A549 (cell line): ENCODE measurements at regions not wholly inside any gene's neighbourhood (a gene's known extent, or its start where the extent isn't known, plus 50 kb on each side); places are given as distances from the start of the nearest gene placed in this dataset.

Experiments
- ATAC-seq, 2 experiments: fragments of 200-7000 bp in 1 of 2; fragments of >200 bp in 1 of 2; cut with Nextera tagmentation in 1 of 2; cut with Tn5 transposase in 1 of 2; 3 replicates each; pipeline versions ENCODE4 v1.8.0 to v1.9.1; 2018 to 2020; ENCODE audit warnings: mild to moderate bottlenecking in 1 of 2, moderate library complexity in 1 of 2
- CTCF ChIA-PET: fragments of 300-600 bp; sonication (Branson Sonifier 250); formaldehyde crosslinking; extraction: SDS; loops from one replicate; lab custom pipeline; 2021; ENCODE audit warnings: antibody characterized with exemption, inconsistent platforms; lab: Yijun Ruan, JAX
- POLR2A ChIA-PET: fragments of 350-600 bp; formaldehyde crosslinking; extraction: SDS; loops from one replicate; lab custom pipeline; 2021; ENCODE audit warnings: antibody characterized with exemption, inconsistent platforms; lab: Yijun Ruan, JAX
- DNase-seq, 2 experiments: peaks; one replicate each; pipeline versions ENCODE4 v3.0.0 to v3.0.0-alpha.2; 2011 to 2016; ENCODE audit warnings: low read depth in 1 of 2, low spot score in 1 of 2
- FAIRE-seq: peaks from 2 replicates; lab custom pipeline; 2011; peaks lifted over from hg19 to GRCh38; lab: Jason Lieb, UNC
- H3K27ac ChIP-seq, 2 experiments: fragments of >200 bp; sonication (Bioruptor Twin); formaldehyde crosslinking; 3 replicates each; pipeline ENCODE4 v1.5.1; 2016 to 2017
- H3K4me1 ChIP-seq: fragments of >200 bp; sonication (Bioruptor Twin); formaldehyde crosslinking; 3 replicates; pipeline ENCODE4 v1.6.1; 2016
- H3K4me2 ChIP-seq: fragments of >200 bp; sonication (Bioruptor Twin); formaldehyde crosslinking; 3 replicates; pipeline ENCODE4 v1.6.1; 2016
- H3K4me3 ChIP-seq: fragments of >200 bp; sonication (Bioruptor Twin); formaldehyde crosslinking; 3 replicates; pipeline ENCODE4 v1.5.1; 2016
- H3K9me3 ChIP-seq: fragments of >200 bp; sonication (Bioruptor Twin); formaldehyde crosslinking; 3 replicates; pipeline ENCODE4 v1.6.1; 2016
- CEBPB ChIP-seq, 2 experiments: fragments of >200 bp in 1 of 2; sonication (Bioruptor Twin) in 1 of 2; formaldehyde crosslinking in 1 of 2; IDR thresholded peaks; 2 replicates each; pipeline ENCODE4 v1.6.1; 2012 to 2016
- CHD4 ChIP-seq: fragments of 200-600 bp; sonication (generic); IDR thresholded peaks from 2 replicates; pipeline ENCODE4 v1.6.1; 2016; ENCODE audit warnings: antibody characterized with exemption, mild to moderate bottlenecking, borderline replicate concordance
- EHF ChIP-seq: fragments of 250-450 bp; sonication (Bioruptor Pico); IDR thresholded peaks from 2 replicates; pipeline ENCODE4 v1.5.0; 2020; ENCODE audit warnings: mild to moderate bottlenecking
- FOSL2 ChIP-seq, 2 experiments: fragments of 450-650 bp in 1 of 2; fragments of >200 bp in 1 of 2; sonication (Bioruptor Twin) in 1 of 2; formaldehyde crosslinking; IDR thresholded peaks; 2 replicates each; pipeline versions ENCODE4 v1.5.0 to v1.6.1; 2016 to 2020; ENCODE audit warnings: mild to moderate bottlenecking in 1 of 2, moderate library complexity in 1 of 2
- GATA3 ChIP-seq: IDR thresholded peaks from 2 replicates; pipeline ENCODE4 v1.6.1; 2012; ENCODE audit warnings: borderline replicate concordance
- HDAC2 ChIP-seq: fragments of 200-600 bp; sonication (generic); IDR thresholded peaks from 2 replicates; pipeline ENCODE4 v1.6.1; 2016
- JUNB ChIP-seq: fragments of >200 bp; sonication (Bioruptor Twin); formaldehyde crosslinking; IDR thresholded peaks from 2 replicates; pipeline ENCODE4 v1.6.1; 2016
- RARB ChIP-seq: fragments of 250-450 bp; sonication (Bioruptor Pico); IDR thresholded peaks from 2 replicates; pipeline ENCODE4 v1.8.0; 2021; ENCODE audit warnings: mild to moderate bottlenecking, moderate library complexity
- SREBF2 ChIP-seq: fragments of 450-650 bp; IDR thresholded peaks from 2 replicates; pipeline ENCODE4 v1.6.1; 2014; ENCODE audit warnings: mild to moderate bottlenecking, moderate library complexity
- TFCP2L1 ChIP-seq: fragments of 250-450 bp; sonication (Bioruptor Pico); IDR thresholded peaks from 2 replicates; pipeline ENCODE4 v1.5.0; 2021; ENCODE audit warnings: mild to moderate bottlenecking
- ZC3H11A ChIP-seq: fragments of 450-650 bp; IDR thresholded peaks from 2 replicates; pipeline ENCODE4 v1.6.1; 2014; ENCODE audit warnings: antibody characterized with exemption, mild to moderate bottlenecking
- ZFP36 ChIP-seq: fragments of 450-650 bp; IDR thresholded peaks from 2 replicates; pipeline ENCODE4 v1.6.1; 2014; ENCODE audit warnings: borderline replicate concordance; ENCODE audit not compliant: partially characterized antibody
- WGBS: methylation state at CpG from one replicate; pipeline ENCODE4 v1.1.6; 2017; ENCODE audit errors: missing lambda C conversion rate; 5-methylcytosine and 5-hydroxymethylcytosine counted together
- TF ChIP-seq, protein P1 (sequence below): fragments of >200 bp; sonication (Bioruptor Twin); formaldehyde crosslinking; IDR thresholded peaks from 3 replicates; pipeline ENCODE4 v1.6.1; 2016
- TF ChIP-seq, protein P2 (sequence below): IDR thresholded peaks from 2 replicates; pipeline ENCODE4 v1.6.1; 2012
- TF ChIP-seq, protein P3 (sequence below): fragments of 150-350 bp; IDR thresholded peaks from 2 replicates; pipeline ENCODE4 v1.6.1; 2014; ENCODE audit warnings: low read depth, mild to moderate bottlenecking, low read length
- TF ChIP-seq, protein P4 (sequence below): fragments of 250-450 bp; sonication (Bioruptor Pico); IDR thresholded peaks from 2 replicates; pipeline ENCODE4 v1.5.0; 2021; ENCODE audit warnings: mild to moderate bottlenecking, moderate library complexity, borderline replicate concordance

DNA sequence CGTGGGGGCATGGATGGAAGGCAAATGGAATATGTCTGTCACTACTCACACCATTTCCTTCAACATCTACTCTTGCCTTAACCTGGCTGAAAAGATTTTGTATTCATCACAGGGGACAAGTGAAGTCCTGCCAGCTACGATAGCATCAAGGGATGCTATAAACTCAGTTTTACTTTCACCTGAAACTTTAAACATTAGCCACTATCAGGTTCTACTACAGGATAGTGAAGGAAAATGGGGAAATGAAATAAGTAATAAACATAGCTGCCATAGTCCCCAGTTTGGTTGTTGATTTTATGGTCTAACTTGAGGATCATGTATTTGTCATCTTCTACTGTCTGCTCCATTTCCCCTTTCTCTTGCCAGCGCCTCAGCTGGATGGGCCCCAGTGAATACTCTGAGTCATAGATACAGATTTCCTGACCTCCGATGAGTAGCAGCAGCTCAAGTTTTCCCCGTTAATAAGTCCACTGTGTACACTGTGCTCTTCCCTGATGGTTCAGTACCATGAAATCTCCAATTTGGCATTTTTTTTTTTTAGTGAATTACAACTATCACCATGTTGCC lies 338.2 kb upstream of the SLCO3A1 start:
- Histone ChIP-seq H3K4me3 (no peak overlapping the region), H3K27ac (peak overlapping the region; percentile 57 to 67; a peak in 5 of 6 replicates), H3K4me1 (peaks cover 20% of the 10 kb centered on the region), H3K4me2 (peak overlapping the region; percentile 48), H3K9me3 (no peaks in the 10 kb centered on the region)
- POLR2A ChIA-PET = interaction anchor here (1.0 to 1.5 kb wide), 2 partner anchors 21 to 59 kb away, joined by 3 read pairs; no protein-coding TSS in a partner anchor
- 24% methylated on average over 5 of the region's 5 CpGs for WGBS
- CTCF ChIA-PET = interaction anchor here (0.8 to 1.9 kb wide), 7 partner anchors 8 to 339 kb away, joined by 3 to 5 read pairs (median 3); partner anchors contain the start of gene SLCO3A1
- ATAC-seq (peak; percentile 92 to 94), FAIRE-seq (no peak), DNase-seq (peak; percentile 51 to 67)
- peak; percentile 33; the same call in 1 of the 2 replicates for TF ChIP-seq GATA3
- TF ChIP-seq ZC3H11A = no peak
- TF ChIP-seq FOSL2 (IDR thresholded peaks at IDR 0.05) = peak; percentile 59
- TF ChIP-seq FOSL2 (CRISPR knock-in tag; IDR thresholded peaks at IDR 0.05) = peak; percentile 64
- peak; percentile 61 for TF ChIP-seq JUNB
- no peak for TF ChIP-seq RARB (CRISPR knock-in tag)

DNA sequence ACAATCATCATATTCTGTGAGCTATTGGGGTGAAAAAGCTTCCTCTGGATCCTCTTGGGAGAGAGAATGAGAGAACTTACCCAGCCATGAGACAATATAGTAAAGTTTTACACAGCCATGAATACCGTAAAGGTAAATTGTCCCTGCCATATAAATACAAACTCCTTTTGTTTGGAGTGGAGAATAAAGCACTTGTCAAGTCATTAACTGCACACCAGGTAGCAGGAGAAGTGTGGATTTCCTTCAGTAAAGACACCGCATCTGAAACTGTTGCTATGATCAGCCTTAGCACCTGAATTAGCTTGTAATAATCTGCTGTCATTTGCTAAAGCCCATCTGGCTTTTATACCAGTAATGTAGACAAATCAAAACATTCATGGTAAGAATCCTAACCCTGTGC lies 336.6 kb upstream of the SLCO3A1 start:
- 90% methylated on average over 2 of the region's 2 CpGs for WGBS

DNA sequence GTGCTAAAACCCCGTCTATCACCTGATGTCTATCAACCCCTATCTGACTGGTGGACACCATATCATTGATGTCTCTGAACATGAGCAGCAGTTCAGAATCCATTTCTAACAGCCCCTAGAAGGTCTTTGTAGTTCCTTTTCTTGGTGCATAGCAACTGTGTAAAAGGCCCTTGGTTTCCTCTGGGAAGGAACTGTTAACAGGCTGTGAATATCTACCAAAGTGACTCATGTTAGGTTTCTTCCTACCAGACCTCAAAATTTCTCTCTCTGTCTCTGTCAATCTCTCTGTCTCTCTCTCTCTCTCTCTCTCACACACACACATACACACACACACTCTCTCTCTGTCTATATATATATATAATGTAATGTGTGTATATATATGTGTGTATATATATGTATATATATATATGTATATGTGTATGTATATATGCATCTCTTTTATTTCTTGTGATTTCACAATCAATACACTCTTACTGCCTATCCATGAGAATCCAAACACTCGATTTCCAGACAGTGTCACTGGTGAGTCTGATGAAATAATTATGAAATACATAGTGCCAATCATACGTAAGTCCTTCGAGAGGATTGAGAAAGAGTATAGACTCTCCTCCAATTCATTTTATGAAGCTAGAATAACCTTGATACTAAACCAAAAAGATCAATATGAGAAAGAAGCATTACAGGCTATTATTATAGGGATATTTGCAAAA lies 335.9 kb upstream of the SLCO3A1 start:
- DNase-seq (no peak), ATAC-seq (no peak)
- no peaks in the 10 kb centered on the region for H3K9me3 ChIP-seq
- H3K4me3 ChIP-seq = no peak overlapping the region
- H3K4me2 ChIP-seq = no peak overlapping the region
- peaks cover 29% of the 10 kb centered on the region for H3K4me1 ChIP-seq
- peak overlapping the region in 1 of 2 experiments; percentile 3; a peak in 1 of 6 replicates for H3K27ac ChIP-seq
- POLR2A ChIA-PET = no interaction called here
- WGBS = 65% methylated on average over 4 of the region's 4 CpGs
- TF ChIP-seq EHF (CRISPR knock-in tag) (no peak), CEBPB (IDR thresholded peaks at IDR 0.05) (peak in 1 of 2 experiments; percentile 43; a peak in 1 of 4 replicates)
- TF ChIP-seq, all 56 proteins: peak for 1
- CTCF ChIA-PET = interaction anchor here (1.5 to 1.9 kb wide), 3 partner anchors 148 to 215 kb away, joined by 3 to 6 read pairs (median 4); no protein-coding TSS in a partner anchor
- FAIRE-seq = no peak

More for the DNA sequence above, 336.6 kb upstream of the SLCO3A1 start:
- Histone ChIP-seq H3K4me2 (no peak overlapping the region), H3K4me1 (peaks cover 23% of the 10 kb centered on the region), H3K27ac (no peak overlapping the region; a peak in 1 of 6 replicates), H3K9me3 (no peaks in the 10 kb centered on the region), H3K4me3 (no peak overlapping the region)
- TF ChIP-seq HDAC2 (no peak), CHD4 (no peak), SREBF2 (no peak), TFCP2L1 (CRISPR knock-in tag) (no peak), ZFP36 (no peak)
- TF ChIP-seq, protein P1, sequence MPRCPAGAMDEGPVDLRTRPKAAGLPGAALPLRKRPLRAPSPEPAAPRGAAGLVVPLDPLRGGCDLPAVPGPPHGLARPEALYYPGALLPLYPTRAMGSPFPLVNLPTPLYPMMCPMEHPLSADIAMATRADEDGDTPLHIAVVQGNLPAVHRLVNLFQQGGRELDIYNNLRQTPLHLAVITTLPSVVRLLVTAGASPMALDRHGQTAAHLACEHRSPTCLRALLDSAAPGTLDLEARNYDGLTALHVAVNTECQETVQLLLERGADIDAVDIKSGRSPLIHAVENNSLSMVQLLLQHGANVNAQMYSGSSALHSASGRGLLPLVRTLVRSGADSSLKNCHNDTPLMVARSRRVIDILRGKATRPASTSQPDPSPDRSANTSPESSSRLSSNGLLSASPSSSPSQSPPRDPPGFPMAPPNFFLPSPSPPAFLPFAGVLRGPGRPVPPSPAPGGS = no peak
- TF ChIP-seq, protein P2, sequence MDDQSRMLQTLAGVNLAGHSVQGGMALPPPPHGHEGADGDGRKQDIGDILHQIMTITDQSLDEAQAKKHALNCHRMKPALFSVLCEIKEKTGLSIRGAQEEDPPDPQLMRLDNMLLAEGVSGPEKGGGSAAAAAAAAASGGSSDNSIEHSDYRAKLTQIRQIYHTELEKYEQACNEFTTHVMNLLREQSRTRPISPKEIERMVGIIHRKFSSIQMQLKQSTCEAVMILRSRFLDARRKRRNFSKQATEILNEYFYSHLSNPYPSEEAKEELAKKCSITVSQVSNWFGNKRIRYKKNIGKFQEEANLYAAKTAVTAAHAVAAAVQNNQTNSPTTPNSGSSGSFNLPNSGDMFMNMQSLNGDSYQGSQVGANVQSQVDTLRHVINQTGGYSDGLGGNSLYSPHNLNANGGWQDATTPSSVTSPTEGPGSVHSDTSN = no peak
- TF ChIP-seq, protein P3, sequence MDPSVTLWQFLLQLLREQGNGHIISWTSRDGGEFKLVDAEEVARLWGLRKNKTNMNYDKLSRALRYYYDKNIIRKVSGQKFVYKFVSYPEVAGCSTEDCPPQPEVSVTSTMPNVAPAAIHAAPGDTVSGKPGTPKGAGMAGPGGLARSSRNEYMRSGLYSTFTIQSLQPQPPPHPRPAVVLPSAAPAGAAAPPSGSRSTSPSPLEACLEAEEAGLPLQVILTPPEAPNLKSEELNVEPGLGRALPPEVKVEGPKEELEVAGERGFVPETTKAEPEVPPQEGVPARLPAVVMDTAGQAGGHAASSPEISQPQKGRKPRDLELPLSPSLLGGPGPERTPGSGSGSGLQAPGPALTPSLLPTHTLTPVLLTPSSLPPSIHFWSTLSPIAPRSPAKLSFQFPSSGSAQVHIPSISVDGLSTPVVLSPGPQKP = no peak
- TF ChIP-seq, protein P4, sequence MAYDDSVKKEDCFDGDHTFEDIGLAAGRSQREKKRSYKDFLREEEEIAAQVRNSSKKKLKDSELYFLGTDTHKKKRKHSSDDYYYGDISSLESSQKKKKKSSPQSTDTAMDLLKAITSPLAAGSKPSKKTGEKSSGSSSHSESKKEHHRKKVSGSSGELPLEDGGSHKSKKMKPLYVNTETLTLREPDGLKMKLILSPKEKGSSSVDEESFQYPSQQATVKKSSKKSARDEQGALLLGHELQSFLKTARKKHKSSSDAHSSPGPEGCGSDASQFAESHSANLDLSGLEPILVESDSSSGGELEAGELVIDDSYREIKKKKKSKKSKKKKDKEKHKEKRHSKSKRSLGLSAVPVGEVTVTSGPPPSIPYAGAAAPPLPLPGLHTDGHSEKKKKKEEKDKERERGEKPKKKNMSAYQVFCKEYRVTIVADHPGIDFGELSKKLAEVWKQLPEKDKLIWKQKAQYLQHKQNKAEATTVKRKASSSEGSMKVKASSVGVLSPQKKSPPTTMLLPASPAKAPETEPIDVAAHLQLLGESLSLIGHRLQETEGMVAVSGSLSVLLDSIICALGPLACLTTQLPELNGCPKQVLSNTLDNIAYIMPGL (CRISPR knock-in tag) = no peak
- ATAC-seq (no peak), FAIRE-seq (no peak), DNase-seq (no peak)
- ChIA-PET CTCF (interaction anchor here (1.6 to 1.7 kb wide), 2 partner anchors 214 kb away, joined by 4 to 5 read pairs; no protein-coding TSS in a partner anchor), POLR2A (no interaction called here)
